Neutrophil (primary cell): ENCODE measurements at regions not wholly inside any gene's neighbourhood (a gene's known extent, or its start where the extent isn't known, plus 50 kb on each side); places are given as distances from the start of the nearest gene placed in this dataset.

ENCODE experiments used
- H3K27ac ChIP-seq: fragments of 200-600 bp; sonication (generic); 2 replicates; pipeline ENCODE4 v1.5.1; 2016; ENCODE audit warnings: mild to moderate bottlenecking, moderate library complexity
- H3K27me3 ChIP-seq: fragments of 200-600 bp; sonication (generic); 2 replicates; pipeline ENCODE4 v1.6.0; 2016; ENCODE audit warnings: mild to moderate bottlenecking
- H3K36me3 ChIP-seq: fragments of 200-600 bp; sonication (generic); 2 replicates; pipeline ENCODE4 v1.5.1; 2017
- H3K4me1 ChIP-seq, 2 experiments: fragments of 200-600 bp in 1 of 2; sonication (generic) in 1 of 2; 1 replicate in 1 of 2; 2 replicates in 1 of 2; pipeline versions ENCODE4 v1.5.1 to v1.6.1; 2013 to 2016; ENCODE audit warnings: low read depth in 1 of 2, low read length in 1 of 2, mild to moderate bottlenecking in 1 of 2, moderate library complexity in 1 of 2; ENCODE audit not compliant: control insufficient read depth in 1 of 2, insufficient read depth in 1 of 2
- H3K4me3 ChIP-seq, 2 experiments: fragments of 200-600 bp in 1 of 2; sonication (generic) in 1 of 2; 1 replicate in 1 of 2; 2 replicates in 1 of 2; pipeline ENCODE4 v1.5.1; 2013 to 2016; ENCODE audit warnings: low read depth in 1 of 2, low read length in 1 of 2, mild to moderate bottlenecking in 1 of 2, moderate library complexity in 1 of 2
- H3K9me3 ChIP-seq: fragments of 200-600 bp; sonication (generic); 2 replicates; pipeline ENCODE4 v1.5.1; 2016
- CTCF ChIP-seq: fragments of 200-600 bp; sonication (generic); IDR thresholded peaks from 2 replicates; pipeline ENCODE4 v1.5.1; 2016; ENCODE audit warnings: antibody characterized with exemption

GRCh38 chr11:45458269-45458668, 172.1 kb upstream of the SYT13 start:
- Histone ChIP-seq H3K36me3 (no peaks in the 10 kb centered on the region), H3K9me3 (no peaks in the 10 kb centered on the region), H3K27ac (no peak overlapping the region), H3K4me1 (peaks cover 10 to 27% of the 10 kb centered on the region in 2 experiments), H3K4me3 (no peak overlapping the region), H3K27me3 (peaks cover 13% of the 10 kb centered on the region)
- no peak for TF ChIP-seq CTCF

- H3K27me3 ChIP-seq, result peaks cover 13% of the 10 kb centered on the region
Measured at GRCh38 chr11:45457649-45458048, 171.5 kb upstream of the SYT13 start.

GRCh38 chr11:45456686-45457085, 170.5 kb upstream of the SYT13 start:
- Histone ChIP-seq H3K27ac (no peak overlapping the region), H3K4me1 (peaks cover 10 to 27% of the 10 kb centered on the region in 2 experiments), H3K27me3 (peaks cover 6% of the 10 kb centered on the region), H3K4me3 (no peak overlapping the region), H3K9me3 (no peaks in the 10 kb centered on the region), H3K36me3 (no peaks in the 10 kb centered on the region)
- no peak for TF ChIP-seq CTCF

More at GRCh38 chr11:45457649-45458048, 171.5 kb upstream of the SYT13 start:
- Histone ChIP-seq H3K4me3 (no peak overlapping the region), H3K27ac (no peak overlapping the region), H3K4me1 (peaks cover 10 to 27% of the 10 kb centered on the region in 2 experiments), H3K9me3 (no peaks in the 10 kb centered on the region), H3K36me3 (no peaks in the 10 kb centered on the region)
- TF ChIP-seq CTCF, result no peak

- Histone ChIP-seq H3K4me3 (no peak overlapping the region), H3K4me1 (peaks cover 10 to 27% of the 10 kb centered on the region in 2 experiments), H3K27ac (no peak overlapping the region), H3K9me3 (no peaks in the 10 kb centered on the region), H3K36me3 (no peaks in the 10 kb centered on the region), H3K27me3 (no peaks in the 10 kb centered on the region)
- no peak for TF ChIP-seq CTCF
Measured at GRCh38 chr11:45455536-45455935, 169.4 kb upstream of the SYT13 start.

GRCh38 chr11:45454917-45455401, 168.8 kb upstream of the SYT13 start:
- Histone ChIP-seq H3K4me1 (peaks cover 10 to 27% of the 10 kb centered on the region in 2 experiments), H3K9me3 (no peaks in the 10 kb centered on the region), H3K27ac (no peak overlapping the region), H3K36me3 (no peaks in the 10 kb centered on the region), H3K4me3 (no peak overlapping the region), H3K27me3 (no peaks in the 10 kb centered on the region)
- no peak for TF ChIP-seq CTCF

- Histone ChIP-seq H3K36me3 (no peaks in the 10 kb centered on the region), H3K27ac (no peak overlapping the region), H3K27me3 (no peaks in the 10 kb centered on the region), H3K9me3 (no peaks in the 10 kb centered on the region), H3K4me1 (peaks cover 10 to 20% of the 10 kb centered on the region in 2 experiments), H3K4me3 (no peak overlapping the region)
- no peak for TF ChIP-seq CTCF
Measured at GRCh38 chr11:45453721-45454120, 167.6 kb upstream of the SYT13 start.
